Ishikawa (cell line): ENCODE measurements at regions not wholly inside any gene's neighbourhood (a gene's known extent, or its start where the extent isn't known, plus 50 kb on each side); places are given as distances from the start of the nearest gene placed in this dataset.

Experiments used
- CEBPB ChIP-seq: IDR thresholded peaks from 2 replicates; pipeline ENCODE4 v1.6.1; 2012
- CREB1 ChIP-seq: IDR thresholded peaks from 2 replicates; pipeline ENCODE4 v1.6.1; 2012; ENCODE audit warnings: low read depth
- EGR1 ChIP-seq: IDR thresholded peaks from 2 replicates; pipeline ENCODE4 v1.6.1; 2012
- EP300 ChIP-seq: IDR thresholded peaks from 2 replicates; pipeline ENCODE4 v1.6.1; 2012; ENCODE audit warnings: borderline replicate concordance
- FOXM1 ChIP-seq: IDR thresholded peaks from 2 replicates; pipeline ENCODE4 v1.6.1; 2012; ENCODE audit warnings: low read depth, borderline replicate concordance
- MAX ChIP-seq: IDR thresholded peaks from 2 replicates; pipeline ENCODE4 v1.6.1; 2012
- NFIC ChIP-seq: IDR thresholded peaks from 2 replicates; pipeline ENCODE4 v1.6.1; 2012
- RAD21 ChIP-seq: IDR thresholded peaks from 2 replicates; pipeline ENCODE4 v1.6.1; 2012; ENCODE audit warnings: low read depth
- TAF1 ChIP-seq: IDR thresholded peaks from 2 replicates; pipeline ENCODE4 v1.6.1; 2012; ENCODE audit warnings: low read depth, mild to moderate bottlenecking
- TCF12 ChIP-seq: IDR thresholded peaks from 2 replicates; pipeline ENCODE4 v1.6.1; 2012; ENCODE audit warnings: low read depth
- TEAD4 ChIP-seq: IDR thresholded peaks from 2 replicates; pipeline ENCODE4 v1.6.1; 2012
- USF1 ChIP-seq: IDR thresholded peaks from 2 replicates; pipeline ENCODE4 v1.6.1; 2012
- YY1 ChIP-seq: IDR thresholded peaks from 2 replicates; pipeline ENCODE4 v1.6.1; 2012; ENCODE audit warnings: low read depth
- ZBTB7A ChIP-seq: IDR thresholded peaks from 2 replicates; pipeline ENCODE4 v1.6.1; 2012; ENCODE audit warnings: low read depth
- TF ChIP-seq, protein P1 (sequence below): IDR thresholded peaks from 2 replicates; pipeline ENCODE4 v1.6.1; 2012; ENCODE audit warnings: low read depth, mild to moderate bottlenecking

- TF ChIP-seq FOXM1 (no peak), CREB1 (no peak), TEAD4 (no peak), USF1 (no peak), ZBTB7A (no peak), RAD21 (no peak)
These were observed 158.0 kb upstream of the PMEPA1 start for GRCh38 chr20:57867807-57868206.

DNA sequence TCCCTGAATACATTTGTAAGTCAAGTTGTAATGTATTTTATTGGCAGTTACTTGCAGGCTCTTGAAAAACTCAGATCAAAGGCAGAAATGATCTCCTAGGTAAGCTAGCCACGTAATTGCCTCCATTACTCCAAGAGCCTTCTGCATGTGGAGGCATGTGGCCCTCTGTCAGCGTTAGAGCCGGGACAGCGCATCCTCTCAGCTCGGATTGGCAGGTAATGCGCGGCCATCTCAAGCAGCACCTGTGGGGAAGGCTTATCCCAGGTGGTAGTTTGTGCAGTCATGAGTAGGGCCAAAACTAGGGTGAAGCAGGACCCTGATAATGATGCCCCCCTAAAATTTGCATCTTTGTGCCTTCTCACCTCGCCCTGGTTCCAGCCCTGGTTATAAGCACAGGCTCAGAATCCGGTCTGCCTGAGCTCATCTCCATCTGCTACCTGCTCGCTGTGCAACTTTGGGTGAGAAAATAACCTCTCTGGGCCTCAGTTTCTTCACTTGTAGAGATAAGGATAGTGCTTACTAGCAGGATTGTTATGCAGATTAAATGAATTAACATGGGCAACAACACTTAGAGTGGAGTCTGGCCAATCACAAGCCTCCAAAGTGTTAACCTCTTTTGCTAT lies 157.5 kb upstream of the PMEPA1 start:
- no peak for TF ChIP-seq ZBTB7A
- TF ChIP-seq CEBPB: no peak
- no peak for TF ChIP-seq NFIC
- TF ChIP-seq TAF1: no peak

- TF ChIP-seq NFIC: no peak
- no peak for TF ChIP-seq ZBTB7A
- TF ChIP-seq, protein P1, sequence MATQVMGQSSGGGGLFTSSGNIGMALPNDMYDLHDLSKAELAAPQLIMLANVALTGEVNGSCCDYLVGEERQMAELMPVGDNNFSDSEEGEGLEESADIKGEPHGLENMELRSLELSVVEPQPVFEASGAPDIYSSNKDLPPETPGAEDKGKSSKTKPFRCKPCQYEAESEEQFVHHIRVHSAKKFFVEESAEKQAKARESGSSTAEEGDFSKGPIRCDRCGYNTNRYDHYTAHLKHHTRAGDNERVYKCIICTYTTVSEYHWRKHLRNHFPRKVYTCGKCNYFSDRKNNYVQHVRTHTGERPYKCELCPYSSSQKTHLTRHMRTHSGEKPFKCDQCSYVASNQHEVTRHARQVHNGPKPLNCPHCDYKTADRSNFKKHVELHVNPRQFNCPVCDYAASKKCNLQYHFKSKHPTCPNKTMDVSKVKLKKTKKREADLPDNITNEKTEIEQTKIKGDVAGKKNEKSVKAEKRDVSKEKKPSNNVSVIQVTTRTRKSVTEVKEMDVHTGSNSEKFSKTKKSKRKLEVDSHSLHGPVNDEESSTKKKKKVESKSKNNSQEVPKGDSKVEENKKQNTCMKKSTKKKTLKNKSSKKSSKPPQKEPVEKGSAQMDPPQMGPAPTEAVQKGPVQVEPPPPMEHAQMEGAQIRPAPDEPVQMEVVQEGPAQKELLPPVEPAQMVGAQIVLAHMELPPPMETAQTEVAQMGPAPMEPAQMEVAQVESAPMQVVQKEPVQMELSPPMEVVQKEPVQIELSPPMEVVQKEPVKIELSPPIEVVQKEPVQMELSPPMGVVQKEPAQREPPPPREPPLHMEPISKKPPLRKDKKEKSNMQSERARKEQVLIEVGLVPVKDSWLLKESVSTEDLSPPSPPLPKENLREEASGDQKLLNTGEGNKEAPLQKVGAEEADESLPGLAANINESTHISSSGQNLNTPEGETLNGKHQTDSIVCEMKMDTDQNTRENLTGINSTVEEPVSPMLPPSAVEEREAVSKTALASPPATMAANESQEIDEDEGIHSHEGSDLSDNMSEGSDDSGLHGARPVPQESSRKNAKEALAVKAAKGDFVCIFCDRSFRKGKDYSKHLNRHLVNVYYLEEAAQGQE: no peak
These were observed 156.7 kb upstream of the PMEPA1 start for GRCh38 chr20:57866250-57867106.

- TF ChIP-seq FOXM1: no peak
- TF ChIP-seq RAD21: no peak
- TF ChIP-seq CREB1: no peak
- TF ChIP-seq, protein P1: no peak
- no peak for TF ChIP-seq CEBPB
- no peak for TF ChIP-seq YY1
- no peak for TF ChIP-seq USF1
- no peak for TF ChIP-seq TAF1
- TF ChIP-seq TCF12: no peak
- no peak for TF ChIP-seq EP300
- TF ChIP-seq TEAD4: no peak
- TF ChIP-seq EGR1: no peak
- no peak for TF ChIP-seq MAX
- no peak for TF ChIP-seq NFIC
These were observed 155.5 kb upstream of the PMEPA1 start for GRCh38 chr20:57865266-57865665.

GRCh38 chr20:57860576-57860975 lies 150.8 kb upstream of the PMEPA1 start:
- TF ChIP-seq TCF12 (no peak), USF1 (no peak), RAD21 (no peak), ZBTB7A (no peak), CEBPB (no peak), TAF1 (no peak), YY1 (no peak), NFIC (no peak), MAX (no peak), CREB1 (no peak), EGR1 (no peak), FOXM1 (no peak)
- TF ChIP-seq, protein P1: no peak
